Activated CD4-positive, alpha-beta T cell treated with anti-CD3 and anti-CD28 coated beads, Interleukin-10, Interleukin-2, amounts not matched to agents 100 ng/mL and 50 ng/mL, durations not matched to agents 16 hours and 8 hours (primary cell): ENCODE measurements at regions not wholly inside any gene's neighbourhood (a gene's known extent, or its start where the extent isn't known, plus 50 kb on each side); places are given as distances from the start of the nearest gene placed in this dataset.

Source experiments
- DNase-seq: peaks from one replicate; pipeline ENCODE4 v3.0.0-alpha.2; 2020

GRCh38 chr4:123577225-123577906, 180.8 kb downstream of the SPRY1 start:
- no peak for DNase-seq

- no peak for DNase-seq
Measured at GRCh38 chr4:123578276-123579029, 181.9 kb downstream of the SPRY1 start.

GRCh38 chr4:123579961-123580360, 183.4 kb downstream of the SPRY1 start:
- DNase-seq = no peak

GRCh38 chr4:123580981-123581664, 184.5 kb downstream of the SPRY1 start:
- DNase-seq = no peak

- no peak for DNase-seq
Measured at GRCh38 chr4:123581802-123582201, 185.2 kb downstream of the SPRY1 start.

- no peak for DNase-seq
Measured at GRCh38 chr4:123583043-123583442, 186.4 kb downstream of the SPRY1 start.

GRCh38 chr4:123585111-123585510, 188.5 kb downstream of the SPRY1 start:
- no peak for DNase-seq

GRCh38 chr4:123587983-123588494, 191.4 kb downstream of the SPRY1 start:
- no peak for DNase-seq

- peak; percentile 6 for DNase-seq
Measured at GRCh38 chr4:123588631-123589241, 192.1 kb downstream of the SPRY1 start.

- no peak for DNase-seq
Measured at GRCh38 chr4:123589301-123589700, 192.7 kb downstream of the SPRY1 start.

GRCh38 chr4:123591875-123592274, 195.3 kb downstream of the SPRY1 start:
- no peak for DNase-seq

GRCh38 chr4:123593655-123594054, 197.1 kb downstream of the SPRY1 start:
- DNase-seq = no peak

GRCh38 chr4:123596805-123597204, 200.2 kb downstream of the SPRY1 start:
- DNase-seq = no peak

GRCh38 chr4:123597586-123597985, 201.0 kb downstream of the SPRY1 start:
- DNase-seq = no peak

- DNase-seq = no peak
Measured at GRCh38 chr4:123598331-123598730, 201.7 kb downstream of the SPRY1 start.

- DNase-seq = no peak
Measured at GRCh38 chr4:123599061-123599919, 202.7 kb downstream of the SPRY1 start.

GRCh38 chr4:123599920-123600810, 203.6 kb downstream of the SPRY1 start:
- peak; percentile 62 for DNase-seq

- no peak for DNase-seq
Measured at GRCh38 chr4:123600987-123601904, 204.7 kb downstream of the SPRY1 start.

GRCh38 chr4:123602007-123602406, 205.4 kb downstream of the SPRY1 start:
- peak; percentile 28 for DNase-seq

- no peak for DNase-seq
Measured at GRCh38 chr4:123603165-123603564, 206.6 kb downstream of the SPRY1 start.
